Loucy (cell line): ENCODE measurements at regions not wholly inside any gene's neighbourhood (a gene's known extent, or its start where the extent isn't known, plus 50 kb on each side); places are given as distances from the start of the nearest gene placed in this dataset.

ENCODE experiments used
- CTCF ChIP-seq: fragments of 200-600 bp; sonication (generic); conservative IDR thresholded peaks from 2 replicates; pipeline ENCODE4 v1.5.1; 2014; ENCODE audit warnings: mild to moderate bottlenecking, antibody characterized with exemption, low read length
- EZH2phosphoT487 ChIP-seq: fragments of 200-600 bp; IDR thresholded peaks from 2 replicates; pipeline ENCODE4 v1.6.1; 2018; ENCODE audit warnings: antibody characterized with exemption, mild to moderate bottlenecking, moderate library complexity, borderline replicate concordance

- TF ChIP-seq CTCF = no peak
- TF ChIP-seq EZH2phosphoT487 = no peak
Observed at GRCh38 chr4:11739992-11740391, 311.3 kb upstream of the HS3ST1 start.
